Fibroblast of lung (primary cell): ENCODE measurements at regions not wholly inside any gene's neighbourhood (a gene's known extent, or its start where the extent isn't known, plus 50 kb on each side); places are given as distances from the start of the nearest gene placed in this dataset.

ENCODE experiments used
- DNase-seq, 2 donors: peaks; one replicate each; pipeline versions ENCODE4 v3.0.0 to v3.0.0-alpha.2; 2010; ENCODE audit warnings: low read depth in 2 of 2
- H2AFZ ChIP-seq: 2 replicates; pipeline ENCODE4 v1.5.1; 2012; ENCODE audit warnings: low read length, control low read depth, inconsistent platforms
- H3K27ac ChIP-seq: 2 replicates; pipeline ENCODE4 v1.5.1; 2011; ENCODE audit warnings: low read length, control low read depth; ENCODE audit not compliant: insufficient read depth
- H3K27me3 ChIP-seq: 2 replicates; pipeline ENCODE4 v1.5.1; 2011; ENCODE audit warnings: mild to moderate bottlenecking, low read length; ENCODE audit not compliant: control insufficient read depth, insufficient read depth
- H3K36me3 ChIP-seq: 2 replicates; pipeline ENCODE4 v1.5.1; 2011; ENCODE audit warnings: low read length; ENCODE audit not compliant: control insufficient read depth, insufficient read depth
- H3K4me1 ChIP-seq: 2 replicates; pipeline ENCODE4 v1.5.1; 2011; ENCODE audit warnings: low read length; ENCODE audit not compliant: control insufficient read depth, insufficient read depth; ENCODE audit errors: extremely low read depth
- H3K4me2 ChIP-seq: 2 replicates; pipeline ENCODE4 v1.5.1; 2011; ENCODE audit warnings: low read length, control low read depth; ENCODE audit not compliant: insufficient read depth; ENCODE audit errors: extremely low read depth
- H3K4me3 ChIP-seq, 4 experiments: fragments of 200-600 bp in 1 of 4; sonication (generic) in 1 of 4; replicated peaks in 1 of 4; 2 replicates each; pipeline ENCODE4 v1.5.1; 2011 to 2016; ENCODE audit warnings: low read length in 4 of 4, low read depth in 3 of 4, mild to moderate bottlenecking in 3 of 4, control low read depth in 2 of 4, inconsistent platforms in 1 of 4, mixed read lengths in 1 of 4; ENCODE audit not compliant: insufficient read depth in 1 of 4; ENCODE audit errors: control extremely low read depth in 1 of 4
- H3K79me2 ChIP-seq: 2 replicates; pipeline ENCODE4 v1.5.1; 2012; ENCODE audit warnings: mild to moderate bottlenecking, low read length, inconsistent platforms; ENCODE audit not compliant: control insufficient read depth, insufficient read depth
- H3K9ac ChIP-seq: 2 replicates; pipeline ENCODE4 v1.5.1; 2011; ENCODE audit warnings: mild to moderate bottlenecking, low read length, control low read depth; ENCODE audit not compliant: insufficient read depth
- H3K9me3 ChIP-seq: 2 replicates; pipeline ENCODE4 v1.5.1; 2012; ENCODE audit warnings: low read depth, low read length; ENCODE audit not compliant: control insufficient read depth, insufficient read depth
- H4K20me1 ChIP-seq: 2 replicates; pipeline ENCODE4 v1.5.1; 2011; ENCODE audit warnings: low read length; ENCODE audit not compliant: control insufficient read depth, insufficient read depth; ENCODE audit errors: extremely low read depth
- CTCF ChIP-seq, 2 donors: IDR thresholded peaks in 1 of 2; conservative IDR thresholded peaks in 1 of 2; 1 replicate in 1 of 2; 2 replicates in 1 of 2; pipeline ENCODE4 v1.5.1; 2011 to 2012; ENCODE audit warnings: low read length in 2 of 2, control low read depth in 1 of 2, inconsistent platforms in 1 of 2, low read depth in 1 of 2, mild to moderate bottlenecking in 1 of 2
- EZH2 ChIP-seq: IDR thresholded peaks from 2 replicates; pipeline ENCODE4 v1.5.1; 2012; ENCODE audit warnings: low read length, control low read depth, mild to moderate bottlenecking; ENCODE audit errors: missing control alignments

- H3K4me1 ChIP-seq = no peaks in the 10 kb centered on the region
- no peak overlapping the region for H3K4me2 ChIP-seq
- H3K9ac ChIP-seq = no peak overlapping the region
- TF ChIP-seq CTCF (conservative IDR thresholded peaks at IDR 0.05 in 1 of 2, IDR thresholded peaks at IDR 0.05 in 1 of 2; ENCODE audit: low read depth in 1 of 2, low read length in 2 of 2) = no peak
- TF ChIP-seq EZH2 = no peak
- no peaks in the 10 kb centered on the region for H3K36me3 ChIP-seq
- no peak overlapping the region for H2AFZ ChIP-seq
- H3K79me2 ChIP-seq = no peaks in the 10 kb centered on the region
- no peak overlapping the region for H3K27ac ChIP-seq
- H4K20me1 ChIP-seq = no peaks in the 10 kb centered on the region
- no peaks in the 10 kb centered on the region for H3K27me3 ChIP-seq
- DNase-seq = no peak
- no peaks in the 10 kb centered on the region for H3K9me3 ChIP-seq
- H3K4me3 ChIP-seq = no peak overlapping the region
Measured at GRCh38 chr3:152770296-152770695, 64.6 kb upstream of the P2RY1 start.

- TF ChIP-seq CTCF (conservative IDR thresholded peaks at IDR 0.05 in 1 of 2, IDR thresholded peaks at IDR 0.05 in 1 of 2; ENCODE audit: low read depth in 1 of 2, low read length in 2 of 2) (no peak), EZH2 (no peak)
- Histone ChIP-seq H4K20me1 (no peaks in the 10 kb centered on the region), H3K79me2 (no peaks in the 10 kb centered on the region), H3K27me3 (no peaks in the 10 kb centered on the region), H2AFZ (no peak overlapping the region), H3K27ac (no peak overlapping the region), H3K4me3 (no peak overlapping the region), H3K9ac (no peak overlapping the region), H3K9me3 (no peaks in the 10 kb centered on the region), H3K4me1 (no peaks in the 10 kb centered on the region), H3K4me2 (no peak overlapping the region), H3K36me3 (no peaks in the 10 kb centered on the region)
- DNase-seq = no peak
Measured at GRCh38 chr3:152771120-152771519, 63.8 kb upstream of the P2RY1 start.

GRCh38 chr3:152772674-152773225 is 62.2 kb upstream of the P2RY1 start:
- Histone ChIP-seq H3K9ac (no peak overlapping the region), H4K20me1 (no peaks in the 10 kb centered on the region), H3K27me3 (no peaks in the 10 kb centered on the region), H3K4me1 (no peaks in the 10 kb centered on the region), H2AFZ (no peak overlapping the region), H3K9me3 (no peaks in the 10 kb centered on the region), H3K4me2 (no peak overlapping the region), H3K36me3 (no peaks in the 10 kb centered on the region), H3K27ac (no peak overlapping the region), H3K79me2 (no peaks in the 10 kb centered on the region), H3K4me3 (no peak overlapping the region)
- DNase-seq = no peak
- TF ChIP-seq EZH2 = no peak
- TF ChIP-seq CTCF (conservative IDR thresholded peaks at IDR 0.05 in 1 of 2, IDR thresholded peaks at IDR 0.05 in 1 of 2; ENCODE audit: low read depth in 1 of 2, low read length in 2 of 2) = no peak
